Stimulated activated CD4-positive, alpha-beta T cell treated with anti-CD3 and anti-CD28 coated beads, TNF-alpha, amount 100 ng/mL, for 24 hours (primary cell): ENCODE measurements at regions not wholly inside any gene's neighbourhood (a gene's known extent, or its start where the extent isn't known, plus 50 kb on each side); places are given as distances from the start of the nearest gene placed in this dataset.
"Not testable (repeated sequence)": the region's sequence is repeated elsewhere in the genome, so short reads cannot be mapped to it uniquely, and the experiment has no call there.

Experiments used
- DNase-seq, 3 experiments: peaks; one replicate each; pipeline ENCODE4 v3.0.0-alpha.2; 2020; ENCODE audit warnings: low read depth in 3 of 3

DNA sequence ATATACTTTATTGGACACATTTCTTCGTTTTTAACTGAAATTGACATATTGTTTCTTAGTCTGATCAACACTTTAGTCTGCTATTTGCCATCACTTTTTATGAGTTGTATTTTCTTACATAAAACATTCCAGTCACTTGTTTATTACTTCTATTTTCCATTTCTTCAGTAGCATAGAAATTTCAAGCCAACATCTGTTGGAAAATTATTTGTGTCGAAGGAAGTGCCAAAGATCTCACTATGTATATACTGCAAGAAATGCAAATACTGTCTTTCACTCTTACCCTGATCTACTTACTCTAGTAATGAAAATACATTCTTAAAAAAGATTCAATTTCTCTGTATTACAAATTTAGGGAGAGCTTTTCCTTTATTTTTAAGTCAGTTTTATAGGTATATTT, 105.9 kb downstream of the SLC17A6 start:
- no peak for DNase-seq

DNA sequence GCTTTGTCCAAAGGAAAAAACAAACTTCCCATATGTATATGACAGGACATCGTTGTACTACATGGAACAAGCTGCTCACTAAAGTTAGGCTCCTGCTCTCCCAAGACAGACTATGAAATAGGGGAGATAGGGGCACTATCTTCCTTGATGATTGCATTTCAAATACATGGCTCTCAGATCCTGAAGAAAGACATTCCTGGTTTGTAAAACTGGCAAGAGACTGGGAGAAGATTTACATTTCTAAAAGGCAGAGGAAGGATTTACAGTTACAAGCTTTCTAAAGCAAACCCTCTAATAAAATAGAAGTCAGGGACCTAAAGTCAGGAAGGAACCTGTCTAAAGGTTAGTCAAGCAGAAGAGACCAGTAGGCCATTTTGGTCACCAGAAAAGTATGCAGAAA, 103.7 kb downstream of the SLC17A6 start:
- no peak for DNase-seq

DNA sequence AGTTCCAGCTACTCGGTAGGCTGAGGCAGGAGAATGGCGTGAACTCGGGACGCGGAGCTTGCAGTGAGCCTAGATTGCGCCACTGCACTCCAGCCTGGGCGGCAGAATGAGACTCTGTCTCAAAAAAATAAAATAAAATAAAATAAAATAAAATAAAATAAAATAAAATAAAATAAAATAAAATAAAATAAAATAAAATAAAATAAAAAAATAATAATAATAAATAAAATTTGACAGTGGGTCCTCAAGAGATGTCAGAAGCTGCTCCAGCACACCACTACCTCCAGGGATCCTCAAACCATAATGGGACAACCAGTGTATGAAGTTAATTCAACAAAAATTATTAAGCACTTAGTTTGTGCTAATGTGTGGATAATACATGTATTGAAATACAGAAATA, 97.4 kb downstream of the SLC17A6 start:
- not testable (repeated sequence) for DNase-seq

DNA sequence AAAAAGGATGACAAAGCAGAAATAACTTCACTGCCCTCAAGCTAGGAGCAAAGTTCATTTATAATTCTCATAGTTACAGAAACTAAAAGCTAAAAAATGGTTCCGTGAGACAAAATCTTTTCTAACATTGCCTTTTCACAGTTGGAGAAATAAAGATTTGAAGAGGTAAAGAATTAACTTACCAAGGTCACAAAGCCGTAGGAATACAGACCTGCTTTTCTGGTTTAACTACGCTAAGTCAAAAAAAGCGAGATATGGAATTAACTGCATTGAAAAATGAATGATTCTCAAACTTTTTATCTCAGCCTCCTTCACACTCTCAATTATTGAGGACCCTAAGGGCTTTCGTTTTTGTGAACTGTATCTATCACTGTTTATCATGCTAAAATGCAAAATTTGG, 95.3 kb downstream of the SLC17A6 start:
- DNase-seq: no peak

DNA sequence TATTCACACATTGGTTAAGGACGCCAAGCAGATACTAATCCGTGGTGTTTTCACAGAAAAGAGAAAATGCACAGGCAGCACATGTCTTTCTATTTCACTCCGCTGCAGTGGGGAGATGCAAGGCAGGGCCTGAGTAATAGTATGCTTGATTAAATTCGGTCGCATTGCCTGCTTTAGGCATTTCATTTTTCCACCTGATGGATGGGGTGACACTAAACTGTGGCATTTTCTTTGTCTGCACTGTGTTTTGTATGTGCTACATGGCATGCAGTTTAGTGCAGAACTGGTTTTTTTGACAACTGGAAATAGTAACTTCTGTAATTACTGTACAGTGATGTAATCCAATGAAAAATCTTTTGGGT, 94.9 kb downstream of the SLC17A6 start:
- DNase-seq: no peak

DNA sequence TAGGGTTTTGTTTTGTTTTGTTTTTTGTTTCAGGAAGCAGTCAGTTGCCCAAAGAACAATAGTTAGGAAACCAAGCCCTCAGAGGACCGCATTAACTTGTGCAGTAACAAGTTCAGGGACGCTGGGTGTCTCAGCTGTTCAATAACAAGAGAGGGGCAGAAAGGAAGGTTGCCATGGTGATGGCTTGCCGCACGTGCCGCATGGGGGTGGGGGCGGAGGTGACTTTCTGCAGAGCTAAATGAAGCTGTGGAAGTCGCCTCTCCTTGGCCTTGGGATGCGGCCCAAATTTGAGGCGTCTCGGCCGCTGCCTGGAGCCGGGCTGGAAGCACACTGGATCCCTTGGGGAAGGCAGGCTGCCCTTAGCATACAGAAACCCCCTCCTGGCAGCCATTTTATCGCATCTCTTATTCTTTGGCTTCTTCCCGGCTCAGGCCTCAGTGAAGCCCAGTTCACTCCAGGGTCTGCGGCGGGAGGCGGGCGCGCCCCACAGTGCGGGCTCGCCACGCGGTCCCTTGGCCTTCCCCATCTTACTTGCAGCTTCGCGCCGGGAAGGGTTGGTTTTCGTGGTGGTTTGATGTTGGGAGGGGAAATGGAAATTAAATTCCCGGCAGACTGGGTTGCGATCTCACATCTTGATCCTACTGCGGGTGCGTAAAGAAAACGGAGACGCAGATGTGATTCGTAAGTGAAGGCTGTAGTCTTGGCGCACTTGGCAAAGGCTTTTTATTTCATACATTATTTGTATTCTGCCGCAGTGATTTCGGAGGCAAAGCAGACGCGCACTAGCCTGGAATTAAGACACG, 94.3 kb downstream of the SLC17A6 start:
- peak in 1 of 3 experiments; percentile 0 for DNase-seq

DNA sequence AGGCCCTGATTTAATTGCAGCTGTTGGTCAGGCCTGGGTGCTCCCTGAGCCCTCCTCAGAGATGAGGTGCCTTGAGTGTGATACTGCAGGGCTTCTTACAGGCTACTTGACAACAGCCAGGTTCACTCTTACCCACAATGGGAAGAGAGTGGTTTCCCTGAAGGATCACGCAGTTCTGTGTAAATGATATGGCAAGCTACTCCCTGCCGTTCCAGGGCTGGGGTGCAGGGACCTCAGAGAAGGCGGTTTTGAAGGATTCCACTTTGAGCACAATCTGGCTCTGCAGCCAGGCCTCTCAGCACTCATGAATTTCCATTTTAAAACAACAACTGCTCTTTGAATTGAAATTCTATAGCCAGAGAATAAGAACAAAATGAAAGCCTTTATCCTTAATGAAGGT, 92.9 kb downstream of the SLC17A6 start:
- DNase-seq: no peak

DNA sequence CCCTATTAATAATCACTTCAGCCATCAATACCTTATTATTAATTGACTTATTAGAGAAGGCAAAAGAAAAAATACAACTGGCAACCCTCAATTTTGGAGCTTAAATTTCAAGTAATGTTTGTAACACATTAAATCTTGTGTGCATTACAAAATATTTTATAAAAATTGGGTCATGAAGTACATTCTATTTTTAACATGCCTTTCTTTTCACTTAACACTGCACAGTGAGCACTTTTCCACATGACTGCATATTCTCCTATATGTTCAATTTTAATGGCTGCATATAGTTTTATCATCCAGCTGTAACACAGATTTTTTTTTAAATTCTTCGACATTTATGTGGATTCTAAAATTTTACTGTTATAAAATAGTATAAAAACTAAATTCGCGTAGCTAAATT, 92.5 kb downstream of the SLC17A6 start:
- no peak for DNase-seq

DNA sequence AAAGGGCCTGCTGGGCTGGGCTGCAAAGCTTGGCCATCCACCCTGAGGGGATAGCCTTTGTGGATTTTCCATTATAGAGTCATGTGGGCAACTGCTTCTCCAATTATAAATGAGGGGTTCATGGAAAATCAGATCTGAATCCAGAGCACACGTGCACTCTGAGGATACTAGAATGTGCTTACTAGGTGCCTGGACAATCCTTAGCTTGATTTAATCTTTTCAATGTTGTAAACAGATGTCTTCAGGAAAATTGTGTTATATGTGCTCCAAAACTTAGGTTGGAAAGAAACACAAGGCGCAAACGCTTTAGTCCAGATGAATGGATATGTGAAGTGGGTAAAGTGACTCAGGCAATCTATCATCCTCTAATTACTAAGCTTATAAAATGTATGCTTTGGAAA, 92.0 kb downstream of the SLC17A6 start:
- no peak for DNase-seq
